Vagina (tissue), 2 donors: ENCODE measurements at regions not wholly inside any gene's neighbourhood (a gene's known extent, or its start where the extent isn't known, plus 50 kb on each side); places are given as distances from the start of the nearest gene placed in this dataset. TPM values are rescaled to one million over a fixed set of nuclear protein-coding genes. Genes with fewer than 3 reads are reported as not detected.
A peak's percentile ranks its signal among the peaks of the same experiment; 100 is the strongest.
"Not testable (repeated sequence)": the region's sequence is repeated elsewhere in the genome, so short reads cannot be mapped to it uniquely, and the experiment has no call there.

Experiments used
- DNase-seq, 2 donors: peaks; one replicate each; pipeline ENCODE4 v3.0.0-alpha.2; 2017; ENCODE audit errors: extremely low spot score in 2 of 2
- H3K27ac ChIP-seq: fragments of 200-600 bp; sonication (generic); one replicate; pipeline ENCODE4 v1.5.1; 2019
- H3K27me3 ChIP-seq: fragments of 200-600 bp; sonication (generic); one replicate; pipeline ENCODE4 v1.5.1; 2019
- H3K36me3 ChIP-seq, 2 donors: fragments of 200-600 bp; sonication (generic); one replicate each; pipeline ENCODE4 v1.5.1; 2017 to 2019
- H3K4me1 ChIP-seq: fragments of 200-600 bp; sonication (generic); one replicate; pipeline ENCODE4 v1.5.1; 2019
- H3K4me3 ChIP-seq, 2 donors: fragments of 200-600 bp; sonication (generic); 1 replicate in 1 of 2; 2 replicates in 1 of 2; pipeline ENCODE4 v1.5.1; 2016 to 2019
- H3K9me3 ChIP-seq: fragments of 200-600 bp; sonication (generic); one replicate; pipeline ENCODE4 v1.5.1; 2019
- intact Hi-C: fragments of 100-400 bp; cut with DNase I; formaldehyde crosslinking; loops from one replicate; pipeline ENCODE4 v1.15.1; 2023
- small RNA-seq: library from RNA; depleted of rRNA; stranded (forward); fragments of <200 nt; gene quantifications from one replicate; pipeline ENCODE3, GENCODE V24; 2016

- H3K27me3 ChIP-seq, DNase-seq, H3K36me3 ChIP-seq, intact Hi-C loops, H3K4me1 ChIP-seq, H3K9me3 ChIP-seq, H3K4me3 ChIP-seq, H3K27ac ChIP-seq: not testable (repeated sequence)
Observed at GRCh38 chr9:67109859-67110258, 117.5 kb upstream of the SPATA31A3 start.

- H3K36me3 ChIP-seq, intact Hi-C loops, H3K4me3 ChIP-seq, H3K4me1 ChIP-seq, DNase-seq, H3K9me3 ChIP-seq, H3K27ac ChIP-seq, H3K27me3 ChIP-seq: not testable (repeated sequence)
Observed at GRCh38 chr9:67106659-67107058, 114.3 kb upstream of the SPATA31A3 start.

GRCh38 chr9:67102506-67103276 is 110.3 kb upstream of the SPATA31A3 start:
- intact Hi-C loops, H3K4me3 ChIP-seq, DNase-seq, H3K9me3 ChIP-seq, H3K27ac ChIP-seq, H3K27me3 ChIP-seq, H3K36me3 ChIP-seq, H3K4me1 ChIP-seq: not testable (repeated sequence)

GRCh38 chr9:67091104-67091503 is 98.8 kb upstream of the SPATA31A3 start:
- DNase-seq, H3K27ac ChIP-seq, H3K9me3 ChIP-seq, H3K4me1 ChIP-seq, H3K36me3 ChIP-seq, H3K27me3 ChIP-seq, H3K4me3 ChIP-seq, intact Hi-C loops: not testable (repeated sequence)

GRCh38 chr9:67086862-67087261 is 94.5 kb upstream of the SPATA31A3 start:
- H3K4me3 ChIP-seq, H3K36me3 ChIP-seq, H3K9me3 ChIP-seq, H3K27me3 ChIP-seq, intact Hi-C loops, DNase-seq, H3K4me1 ChIP-seq, H3K27ac ChIP-seq: not testable (repeated sequence)

GRCh38 chr9:67066140-67066539 is 73.8 kb upstream of the SPATA31A3 start:
- H3K36me3 ChIP-seq, H3K4me1 ChIP-seq, H3K27me3 ChIP-seq, H3K27ac ChIP-seq, H3K9me3 ChIP-seq, H3K4me3 ChIP-seq, DNase-seq, intact Hi-C loops: not testable (repeated sequence)

GRCh38 chr9:67058898-67059715 is 66.8 kb upstream of the SPATA31A3 start:
- H3K4me1 ChIP-seq, H3K9me3 ChIP-seq, H3K36me3 ChIP-seq, intact Hi-C loops, DNase-seq, H3K27me3 ChIP-seq, H3K27ac ChIP-seq: not testable (repeated sequence)
- H3K4me3 ChIP-seq: peak overlapping the region in 1 of 2 donors; percentile 10

Small RNA genes lying in the stretch of these regions (small RNA-seq; reads per million reads assigned to genes)
- not detected for gene RN7SL422P
